DMS153 (cell line): ENCODE measurements at regions not wholly inside any gene's neighbourhood (a gene's known extent, or its start where the extent isn't known, plus 50 kb on each side); places are given as distances from the start of the nearest gene placed in this dataset.

ENCODE experiments used
- DNase-seq: peaks from one replicate; lab custom pipeline; 2025; lab: John Stamatoyannopoulos, UW

GRCh38 chr13:54884682-54885081 is 1856.1 kb downstream of the OLFM4 start:
- DNase-seq = no peak

- DNase-seq = no peak
Observed at GRCh38 chr13:54890976-54891375, 1862.4 kb downstream of the OLFM4 start.

- no peak for DNase-seq
Observed at GRCh38 chr13:54901316-54901715, 1872.7 kb downstream of the OLFM4 start.

- DNase-seq = no peak
Observed at GRCh38 chr13:54912367-54912766, 1883.8 kb downstream of the OLFM4 start.

- DNase-seq = no peak
Observed at GRCh38 chr13:54913668-54914067, 1885.1 kb downstream of the OLFM4 start.

GRCh38 chr13:54927538-54927937 is 1898.9 kb downstream of the OLFM4 start:
- DNase-seq = no peak

GRCh38 chr13:54928071-54928470 is 1899.5 kb downstream of the OLFM4 start:
- DNase-seq = no peak

GRCh38 chr13:54934121-54934520 is 1905.5 kb downstream of the OLFM4 start:
- no peak for DNase-seq

- DNase-seq = no peak
Observed at GRCh38 chr13:54945973-54946372, 1917.4 kb downstream of the OLFM4 start.

- no peak for DNase-seq
Observed at GRCh38 chr13:54949735-54950134, 1921.1 kb downstream of the OLFM4 start.

GRCh38 chr13:54950546-54950945 is 1921.9 kb downstream of the OLFM4 start:
- DNase-seq = no peak

GRCh38 chr13:54953786-54954185 is 1925.2 kb downstream of the OLFM4 start:
- no peak for DNase-seq

- no peak for DNase-seq
Observed at GRCh38 chr13:54958781-54959180, 1930.2 kb downstream of the OLFM4 start.

GRCh38 chr13:54965881-54966280 is 1937.3 kb downstream of the OLFM4 start:
- DNase-seq = no peak

GRCh38 chr13:54972838-54973237 is 1944.2 kb downstream of the OLFM4 start:
- DNase-seq = no peak

GRCh38 chr13:54975676-54976075 is 1947.1 kb downstream of the OLFM4 start:
- no peak for DNase-seq

- no peak for DNase-seq
Observed at GRCh38 chr13:54980651-54981050, 1952.0 kb downstream of the OLFM4 start.

GRCh38 chr13:54989418-54989817 is 1960.8 kb downstream of the OLFM4 start:
- DNase-seq = no peak

- no peak for DNase-seq
Observed at GRCh38 chr13:54999399-54999907, 1970.8 kb downstream of the OLFM4 start.

GRCh38 chr13:55000043-55000442 is 1971.4 kb downstream of the OLFM4 start:
- DNase-seq = no peak

- DNase-seq = no peak
Observed at GRCh38 chr13:55000844-55001243, 1972.2 kb downstream of the OLFM4 start.

- DNase-seq = no peak
Observed at GRCh38 chr13:55001881-55002280, 1973.3 kb downstream of the OLFM4 start.

- DNase-seq = no peak
Observed at GRCh38 chr13:55007681-55008080, 1979.1 kb downstream of the OLFM4 start.

- DNase-seq = no peak
Observed at GRCh38 chr13:55013051-55013450, 1984.4 kb downstream of the OLFM4 start.

GRCh38 chr13:55029280-55029679 is 2000.7 kb downstream of the OLFM4 start:
- DNase-seq = no peak
